Transverse colon (tissue), 3 donors: ENCODE measurements at regions not wholly inside any gene's neighbourhood (a gene's known extent, or its start where the extent isn't known, plus 50 kb on each side); places are given as distances from the start of the nearest gene placed in this dataset.

ENCODE experiments used
- CTCF ChIP-seq, 5 experiments: fragments of 200-600 bp in 3 of 5; fragments of 450-650 bp in 2 of 5; sonication (generic) in 3 of 5; IDR thresholded peaks; 1 replicate in 2 of 5; 2 replicates in 3 of 5; pipeline ENCODE4 v1.5.1; 2016 to 2017; ENCODE audit warnings: antibody characterized with exemption in 5 of 5, inconsistent platforms in 3 of 5, mild to moderate bottlenecking in 2 of 5, moderate library complexity in 1 of 5
- POLR2A ChIP-seq: fragments of 450-650 bp; IDR thresholded peaks from one replicate; pipeline ENCODE4 v1.6.1; 2016; ENCODE audit warnings: antibody characterized with exemption, mild to moderate bottlenecking, moderate library complexity

GRCh38 chr5:58016877-58017276 is 443.0 kb downstream of the PLK2 start:
- no peak for TF ChIP-seq CTCF (IDR thresholded peaks at IDR 0.05)
- no peak for TF ChIP-seq POLR2A
